WTC11 (cell line): ENCODE measurements at regions not wholly inside any gene's neighbourhood (a gene's known extent, or its start where the extent isn't known, plus 50 kb on each side); places are given as distances from the start of the nearest gene placed in this dataset.

Experiments
- ATF6 ChIP-seq: sonication (generic); formaldehyde crosslinking; IDR thresholded peaks from 2 replicates; pipeline ENCODE4 v1.8.1; 2023; ENCODE audit warnings: mild to moderate bottlenecking, missing genetic modification reagents
- CTCF ChIP-seq: fragments of 200-600 bp; IDR thresholded peaks from 2 replicates; pipeline ENCODE4 v1.8.0; 2022; ENCODE audit warnings: antibody characterized with exemption
- ERG ChIP-seq: fragments of 250-450 bp; sonication (Bioruptor Pico); IDR thresholded peaks from 2 replicates; pipeline ENCODE4 v1.8.0; 2021; ENCODE audit warnings: mild to moderate bottlenecking
- ESRRA ChIP-seq: sonication (generic); formaldehyde crosslinking; IDR thresholded peaks from 2 replicates; pipeline ENCODE4 v1.8.1; 2022; ENCODE audit warnings: mild to moderate bottlenecking, missing genetic modification reagents, borderline replicate concordance
- HMGA2 ChIP-seq: fragments of 250-450 bp; sonication (Bioruptor Pico); IDR thresholded peaks from 2 replicates; pipeline ENCODE4 v1.4.0; 2021; ENCODE audit warnings: mild to moderate bottlenecking, moderate library complexity
- JAZF1 ChIP-seq: fragments of 250-450 bp; sonication (Bioruptor Pico); IDR thresholded peaks from 2 replicates; pipeline ENCODE4 v1.9.0; 2021; ENCODE audit warnings: moderate library complexity, mild to moderate bottlenecking, inconsistent platforms
- JUN ChIP-seq: sonication (generic); formaldehyde crosslinking; IDR thresholded peaks from 2 replicates; pipeline ENCODE4 v1.8.0; 2023; ENCODE audit warnings: mild to moderate bottlenecking, missing genetic modification reagents
- MAX ChIP-seq: sonication (generic); formaldehyde crosslinking; IDR thresholded peaks from 2 replicates; pipeline ENCODE4 v1.8.0; 2022; ENCODE audit warnings: mild to moderate bottlenecking, missing genetic modification reagents
- ZNF425 ChIP-seq: fragments of 250-450 bp; sonication (Bioruptor Pico); conservative IDR thresholded peaks from 2 replicates; pipeline ENCODE4 v1.9.0; 2021; ENCODE audit warnings: mild to moderate bottlenecking
- TF ChIP-seq, protein P1 (sequence below): sonication (generic); formaldehyde crosslinking; IDR thresholded peaks from 2 replicates; pipeline ENCODE4 v1.8.0; 2022; ENCODE audit warnings: mild to moderate bottlenecking, missing genetic modification reagents
- TF ChIP-seq, protein P2 (sequence below): sonication (generic); formaldehyde crosslinking; IDR thresholded peaks from 2 replicates; pipeline ENCODE4 v1.8.1; 2023; ENCODE audit warnings: mild to moderate bottlenecking, missing genetic modification reagents, borderline replicate concordance

GRCh38 chr5:58300346-58300895 is 159.5 kb downstream of the PLK2 start:
- TF ChIP-seq ESRRA (CRISPR knock-in tag) = no peak
- TF ChIP-seq HMGA2 (CRISPR knock-in tag) = no peak
- no peak for TF ChIP-seq CTCF
- TF ChIP-seq ERG (CRISPR knock-in tag) = no peak
- TF ChIP-seq, protein P1, sequence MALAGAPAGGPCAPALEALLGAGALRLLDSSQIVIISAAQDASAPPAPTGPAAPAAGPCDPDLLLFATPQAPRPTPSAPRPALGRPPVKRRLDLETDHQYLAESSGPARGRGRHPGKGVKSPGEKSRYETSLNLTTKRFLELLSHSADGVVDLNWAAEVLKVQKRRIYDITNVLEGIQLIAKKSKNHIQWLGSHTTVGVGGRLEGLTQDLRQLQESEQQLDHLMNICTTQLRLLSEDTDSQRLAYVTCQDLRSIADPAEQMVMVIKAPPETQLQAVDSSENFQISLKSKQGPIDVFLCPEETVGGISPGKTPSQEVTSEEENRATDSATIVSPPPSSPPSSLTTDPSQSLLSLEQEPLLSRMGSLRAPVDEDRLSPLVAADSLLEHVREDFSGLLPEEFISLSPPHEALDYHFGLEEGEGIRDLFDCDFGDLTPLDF (CRISPR knock-in tag) = no peak
- no peak for TF ChIP-seq JUN (CRISPR knock-in tag)
- TF ChIP-seq, protein P2, sequence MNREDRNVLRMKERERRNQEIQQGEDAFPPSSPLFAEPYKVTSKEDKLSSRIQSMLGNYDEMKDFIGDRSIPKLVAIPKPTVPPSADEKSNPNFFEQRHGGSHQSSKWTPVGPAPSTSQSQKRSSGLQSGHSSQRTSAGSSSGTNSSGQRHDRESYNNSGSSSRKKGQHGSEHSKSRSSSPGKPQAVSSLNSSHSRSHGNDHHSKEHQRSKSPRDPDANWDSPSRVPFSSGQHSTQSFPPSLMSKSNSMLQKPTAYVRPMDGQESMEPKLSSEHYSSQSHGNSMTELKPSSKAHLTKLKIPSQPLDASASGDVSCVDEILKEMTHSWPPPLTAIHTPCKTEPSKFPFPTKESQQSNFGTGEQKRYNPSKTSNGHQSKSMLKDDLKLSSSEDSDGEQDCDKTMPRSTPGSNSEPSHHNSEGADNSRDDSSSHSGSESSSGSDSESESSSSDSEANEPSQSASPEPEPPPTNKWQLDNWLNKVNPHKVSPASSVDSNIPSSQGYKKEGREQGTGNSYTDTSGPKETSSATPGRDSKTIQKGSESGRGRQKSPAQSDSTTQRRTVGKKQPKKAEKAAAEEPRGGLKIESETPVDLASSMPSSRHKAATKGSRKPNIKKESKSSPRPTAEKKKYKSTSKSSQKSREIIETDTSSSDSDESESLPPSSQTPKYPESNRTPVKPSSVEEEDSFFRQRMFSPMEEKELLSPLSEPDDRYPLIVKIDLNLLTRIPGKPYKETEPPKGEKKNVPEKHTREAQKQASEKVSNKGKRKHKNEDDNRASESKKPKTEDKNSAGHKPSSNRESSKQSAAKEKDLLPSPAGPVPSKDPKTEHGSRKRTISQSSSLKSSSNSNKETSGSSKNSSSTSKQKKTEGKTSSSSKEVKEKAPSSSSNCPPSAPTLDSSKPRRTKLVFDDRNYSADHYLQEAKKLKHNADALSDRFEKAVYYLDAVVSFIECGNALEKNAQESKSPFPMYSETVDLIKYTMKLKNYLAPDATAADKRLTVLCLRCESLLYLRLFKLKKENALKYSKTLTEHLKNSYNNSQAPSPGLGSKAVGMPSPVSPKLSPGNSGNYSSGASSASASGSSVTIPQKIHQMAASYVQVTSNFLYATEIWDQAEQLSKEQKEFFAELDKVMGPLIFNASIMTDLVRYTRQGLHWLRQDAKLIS (CRISPR knock-in tag) = no peak
- no peak for TF ChIP-seq JAZF1 (CRISPR knock-in tag)
- TF ChIP-seq MAX (CRISPR knock-in tag) = no peak
- no peak for TF ChIP-seq ZNF425 (CRISPR knock-in tag)
- TF ChIP-seq ATF6 (CRISPR knock-in tag) = no peak
